ENCODE measurements at regions not wholly inside any gene's neighbourhood (a gene's known extent, or its start where the extent isn't known, plus 50 kb on each side); places are given as distances from the start of the nearest gene placed in this dataset.
"Not testable (repeated sequence)": the region's sequence is repeated elsewhere in the genome, so short reads cannot be mapped to it uniquely, and the experiment has no call there.

DNA sequence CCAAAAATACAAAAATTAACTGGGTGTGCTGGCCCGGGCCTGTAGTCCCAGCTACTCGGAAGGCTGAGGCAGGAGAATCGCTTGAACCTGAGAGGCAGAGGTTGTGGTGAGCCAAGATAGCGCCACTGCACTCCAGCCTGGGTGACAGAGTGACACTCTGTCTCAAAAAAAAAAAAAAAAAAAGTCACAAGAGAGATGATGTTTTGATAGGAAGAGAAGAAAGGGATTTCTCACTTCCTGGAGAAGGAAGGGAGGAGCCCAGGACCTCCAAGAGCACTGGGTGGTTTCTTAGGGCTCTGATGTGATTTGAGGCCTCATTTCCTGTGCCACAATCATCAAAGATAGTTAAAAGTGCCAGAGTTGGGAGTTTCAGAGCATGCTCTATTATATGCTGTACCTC, 1048.3 kb downstream of the BCL11B start:
- TF ChIP-seq CTCF, POLR2AphosphoS5 (IDR thresholded peaks at IDR 0.05): not testable (repeated sequence)

All from suprapubic skin (tissue), 3 donors.